GM20000 (cell line): ENCODE measurements at regions not wholly inside any gene's neighbourhood (a gene's known extent, or its start where the extent isn't known, plus 50 kb on each side); places are given as distances from the start of the nearest gene placed in this dataset.

Source experiments
- DNase-seq: peaks from one replicate; pipeline ENCODE4 v3.0.0; 2012; ENCODE audit warnings: low spot score
- CTCF ChIP-seq: IDR thresholded peaks from 2 replicates; pipeline ENCODE4 v1.5.1; 2012; ENCODE audit warnings: mild to moderate bottlenecking, control low read depth; ENCODE audit errors: extremely low read depth, missing control alignments

- DNase-seq, result no peak
- no peak for TF ChIP-seq CTCF
These were observed 170.2 kb upstream of the C9orf72 start for GRCh38 chr9:27743490-27743889.

- TF ChIP-seq CTCF, result no peak
- DNase-seq, result no peak
These were observed 174.2 kb upstream of the C9orf72 start for GRCh38 chr9:27747450-27747849.

GRCh38 chr9:27749838-27750237 lies 176.6 kb upstream of the C9orf72 start:
- DNase-seq, result no peak
- no peak for TF ChIP-seq CTCF

- no peak for TF ChIP-seq CTCF
- DNase-seq, result no peak
These were observed 177.3 kb upstream of the C9orf72 start for GRCh38 chr9:27750566-27750965.

GRCh38 chr9:27752069-27752468 lies 178.8 kb upstream of the C9orf72 start:
- no peak for TF ChIP-seq CTCF
- DNase-seq, result no peak

- DNase-seq, result no peak
- no peak for TF ChIP-seq CTCF
These were observed 182.6 kb upstream of the C9orf72 start for GRCh38 chr9:27755846-27756245.

GRCh38 chr9:27756418-27756817 lies 183.1 kb upstream of the C9orf72 start:
- DNase-seq, result no peak
- TF ChIP-seq CTCF, result no peak
